ENCODE measurements at regions not wholly inside any gene's neighbourhood (a gene's known extent, or its start where the extent isn't known, plus 50 kb on each side); places are given as distances from the start of the nearest gene placed in this dataset.

GRCh38 chr6:84583784-84584183 lies 180.6 kb downstream of the TBX18 start:
- no peak overlapping the region for H2BK5ac ChIP-seq (ENCODE audit: low read depth, low read length)
- H3K79me2 ChIP-seq (ENCODE audit: control insufficient read depth in 1 of 2, insufficient read depth in 2 of 2, low read length in 2 of 2) = no peaks in the 10 kb centered on the region
- no peak overlapping the region for H4K8ac ChIP-seq (ENCODE audit: extremely low read depth, insufficient read depth, low read length)
- H3K79me1 ChIP-seq (ENCODE audit: low read depth, low read length) = no peaks in the 10 kb centered on the region
- H3K18ac ChIP-seq (ENCODE audit: extremely low read depth, low read length) = no peak overlapping the region
- no peak overlapping the region for H3K9ac ChIP-seq (replicated peaks in 1 of 4; ENCODE audit: extremely low read depth in 1 of 4, low read depth in 3 of 4, low read length in 3 of 4)
- no peak overlapping the region for H3K14ac ChIP-seq (ENCODE audit: insufficient read length)
- H3K23me2 ChIP-seq (ENCODE audit: low read depth, low read length) = no peaks in the 10 kb centered on the region
- H2BK20ac ChIP-seq (ENCODE audit: low read length) = no peak overlapping the region
- WGBS, 2 experiments (ENCODE audit: extremely low coverage in 1 of 2, insufficient coverage in 1 of 2, insufficient read length in 1 of 2, insufficient replicate concordance in 2 of 2, low coverage in 1 of 2, low lambda C conversion rate in 2 of 2, missing lambda C conversion rate in 1 of 2) = 74% methylated on average over 5 of the region's 5 CpGs; no CpG with 5 or more reads in 1 of the 2 experiments
- peaks cover 0 to 8% of the 10 kb centered on the region in 2 experiments; a peak in 3 of 4 replicates for H3K9me3 ChIP-seq (ENCODE audit: insufficient read depth in 2 of 2, low read depth in 1 of 2, low read length in 1 of 2)
- H2BK12ac ChIP-seq (ENCODE audit: low read depth, low read length) = no peak overlapping the region
- no peak overlapping the region for H3K23ac ChIP-seq (ENCODE audit: insufficient read length)
- H3K27me3 ChIP-seq (replicated peaks in 1 of 4; ENCODE audit: control insufficient read depth in 3 of 4, extremely low read depth in 1 of 4, insufficient read depth in 3 of 4, low read length in 3 of 4) = no peaks in the 10 kb centered on the region
- no peak overlapping the region for H2AFZ ChIP-seq (ENCODE audit: low read length)
- no peak overlapping the region for H2AK5ac ChIP-seq (ENCODE audit: low read depth, low read length)
- no peak overlapping the region for H2BK120ac ChIP-seq (replicated peaks; ENCODE audit: low read depth, low read length)
- H3K4me3 ChIP-seq (ENCODE audit: extremely low read depth in 1 of 4, insufficient read depth in 2 of 4, low read depth in 3 of 4, low read length in 4 of 4) = no peak overlapping the region
- no peak overlapping the region for H4K91ac ChIP-seq (replicated peaks; ENCODE audit: insufficient read length, low read length)
- no peaks in the 10 kb centered on the region for H3K4me1 ChIP-seq (replicated peaks in 1 of 4; ENCODE audit: control insufficient read depth in 3 of 4, insufficient read depth in 4 of 4, low read length in 3 of 4)
- no peaks in the 10 kb centered on the region for H3K36me3 ChIP-seq (ENCODE audit: control insufficient read depth in 2 of 4, insufficient read depth in 4 of 4, low read length in 3 of 4)
- ChIA-PET POLR2A (ENCODE audit: partially characterized antibody) (no interaction called here), CTCF (ENCODE audit: partially characterized antibody) (no interaction called here)
- no peak overlapping the region for H3K56ac ChIP-seq (replicated peaks; ENCODE audit: insufficient read length, low read depth, low read length)
- no peak overlapping the region for H3K4ac ChIP-seq (replicated peaks; ENCODE audit: insufficient read length, low read depth, low read length)
- FAIRE-seq = no peak
- H4K5ac ChIP-seq (ENCODE audit: insufficient read length, low read depth, low read length) = no peak overlapping the region
- no peak overlapping the region for H3K4me2 ChIP-seq (ENCODE audit: insufficient read depth in 1 of 2, low read depth in 2 of 2, low read length in 2 of 2)
- TF ChIP-seq CEBPB (IDR thresholded peaks at IDR 0.05; ENCODE audit: low read depth, low read length) = no peak
- no peak for TF ChIP-seq NANOG (IDR thresholded peaks at IDR 0.05; ENCODE audit: insufficient read depth, low read depth, low read length, poor library complexity, severe bottlenecking)
- TF ChIP-seq USF2 (IDR thresholded peaks at IDR 0.05; ENCODE audit: low read length) = no peak
- TF ChIP-seq BRCA1 (IDR thresholded peaks at IDR 0.05; ENCODE audit: low read depth, low read length) = no peak
- no peak for TF ChIP-seq YY1 (IDR thresholded peaks at IDR 0.05; ENCODE audit: low read depth, low read length)
- no peak for TF ChIP-seq BCL11A (IDR thresholded peaks at IDR 0.05; ENCODE audit: low read depth in 2 of 2, low read length in 2 of 2)
- no peak for TF ChIP-seq POLR2A (IDR thresholded peaks at IDR 0.05; ENCODE audit: control extremely low read depth in 1 of 2, low read depth in 2 of 2, low read length in 2 of 2)
- TF ChIP-seq ZNF274 (IDR thresholded peaks at IDR 0.05; ENCODE audit: borderline replicate concordance, extremely low read depth, low read length) = no peak
- no peak for TF ChIP-seq PHF8 (conservative IDR thresholded peaks at IDR 0.05; ENCODE audit: low read depth, low read length)
- TF ChIP-seq SUZ12 (IDR thresholded peaks at IDR 0.05; ENCODE audit: low read length) = no peak
- H2BK15ac ChIP-seq (ENCODE audit: low read length) = no peak overlapping the region
- no peaks in the 10 kb centered on the region for H4K20me1 ChIP-seq (replicated peaks in 1 of 2; ENCODE audit: control insufficient read depth in 1 of 2, insufficient read depth in 2 of 2, low read length in 2 of 2)
- H3K27ac ChIP-seq (ENCODE audit: low read depth, low read length) = no peak overlapping the region
- DNase-seq (ENCODE audit: low read depth in 1 of 2, low spot score in 2 of 2) = no peak

Measured in H1 (cell line).